DOHH2 (cell line): ENCODE measurements at regions not wholly inside any gene's neighbourhood (a gene's known extent, or its start where the extent isn't known, plus 50 kb on each side); places are given as distances from the start of the nearest gene placed in this dataset.

ENCODE experiments used
- H3F3A ChIP-seq: fragments of 200-600 bp; sonication (generic), shearing (Covaris generic); 2 replicates; pipeline ENCODE4 v1.6.0; 2016; ENCODE audit warnings: antibody characterized with exemption, mild to moderate bottlenecking; ENCODE audit not compliant: control insufficient read depth, insufficient read depth
- H3K27ac ChIP-seq: fragments of 200-600 bp; sonication (generic); 2 replicates; pipeline ENCODE4 v1.5.1; 2014; ENCODE audit warnings: low read depth, mild to moderate bottlenecking, low read length, moderate library complexity
- H3K27me3 ChIP-seq: fragments of 200-600 bp; sonication (generic); 2 replicates; pipeline ENCODE4 v1.6.1; 2014; ENCODE audit warnings: mild to moderate bottlenecking, low read length, mixed read lengths; ENCODE audit not compliant: control insufficient read depth
- H3K36me3 ChIP-seq: fragments of 200-600 bp; sonication (generic); 2 replicates; pipeline ENCODE4 v1.6.1; 2014; ENCODE audit warnings: mild to moderate bottlenecking, low read length, moderate library complexity, mixed read lengths; ENCODE audit not compliant: control insufficient read depth
- H3K4me1 ChIP-seq: fragments of 200-600 bp; sonication (generic); 2 replicates; pipeline ENCODE4 v1.6.1; 2014; ENCODE audit warnings: mild to moderate bottlenecking, low read length, mixed read lengths; ENCODE audit not compliant: control insufficient read depth
- H3K4me2 ChIP-seq: fragments of 200-600 bp; sonication (generic); 2 replicates; pipeline ENCODE4 v1.6.0; 2014; ENCODE audit warnings: mild to moderate bottlenecking, low read length, moderate library complexity
- H3K4me3 ChIP-seq: fragments of 200-600 bp; sonication (generic); 2 replicates; pipeline ENCODE4 v1.5.1; 2014; ENCODE audit warnings: mild to moderate bottlenecking, low read length, mixed read lengths
- H3K79me2 ChIP-seq: fragments of 200-600 bp; sonication (generic); 2 replicates; pipeline ENCODE4 v1.6.1; 2014; ENCODE audit warnings: mild to moderate bottlenecking, low read length, mixed read lengths; ENCODE audit not compliant: control insufficient read depth
- H3K9me2 ChIP-seq: fragments of 200-600 bp; sonication (generic); replicated peaks from 2 replicates; pipeline ENCODE4 v1.6.1; 2014; ENCODE audit warnings: mild to moderate bottlenecking, low read length, mixed read lengths; ENCODE audit not compliant: control insufficient read depth
- H3K9me3 ChIP-seq: fragments of 200-600 bp; sonication (generic); 2 replicates; pipeline ENCODE4 v1.6.1; 2014; ENCODE audit warnings: antibody characterized with exemption, low read length, mixed read lengths; ENCODE audit not compliant: control insufficient read depth, insufficient read depth
- H4K20me1 ChIP-seq: fragments of 200-600 bp; sonication (generic); 2 replicates; pipeline ENCODE4 v1.6.0; 2014; ENCODE audit warnings: low read depth, mild to moderate bottlenecking, antibody characterized with exemption, low read length, moderate library complexity; ENCODE audit not compliant: control insufficient read depth, insufficient read depth
- CTCF ChIP-seq: fragments of 200-600 bp; sonication (generic); IDR thresholded peaks from one replicate; pipeline ENCODE4 v1.5.1; 2014; ENCODE audit warnings: antibody characterized with exemption, mild to moderate bottlenecking, low read depth, low read length; ENCODE audit not compliant: poor library complexity, severe bottlenecking
- EZH2phosphoT487 ChIP-seq: fragments of 200-600 bp; sonication (generic); IDR thresholded peaks from 2 replicates; pipeline ENCODE4 v1.6.1; 2017; ENCODE audit warnings: borderline replicate concordance, mild to moderate bottlenecking, antibody characterized with exemption, low read length, moderate library complexity, mixed read lengths

- no peaks in the 10 kb centered on the region for H3F3A ChIP-seq
- no peaks in the 10 kb centered on the region for H4K20me1 ChIP-seq
- no peaks in the 10 kb centered on the region for H3K9me2 ChIP-seq
- no peak overlapping the region for H3K27ac ChIP-seq
- TF ChIP-seq CTCF: no peak
- TF ChIP-seq EZH2phosphoT487: no peak
- no peaks in the 10 kb centered on the region for H3K4me1 ChIP-seq
- H3K27me3 ChIP-seq: no peaks in the 10 kb centered on the region
- H3K36me3 ChIP-seq: no peaks in the 10 kb centered on the region
- H3K9me3 ChIP-seq: no peaks in the 10 kb centered on the region
- H3K4me2 ChIP-seq: no peak overlapping the region
- H3K4me3 ChIP-seq: no peak overlapping the region
- H3K79me2 ChIP-seq: no peaks in the 10 kb centered on the region
Measured at GRCh38 chr12:131415781-131416180, 295.1 kb upstream of the SFSWAP start.

- Histone ChIP-seq H4K20me1 (no peaks in the 10 kb centered on the region), H3K9me3 (no peaks in the 10 kb centered on the region), H3K4me3 (no peak overlapping the region), H3K9me2 (no peaks in the 10 kb centered on the region), H3K36me3 (no peaks in the 10 kb centered on the region), H3K79me2 (no peaks in the 10 kb centered on the region), H3K4me1 (no peaks in the 10 kb centered on the region), H3K4me2 (no peak overlapping the region), H3K27ac (no peak overlapping the region), H3K27me3 (no peaks in the 10 kb centered on the region), H3F3A (no peaks in the 10 kb centered on the region)
- TF ChIP-seq CTCF: no peak
- TF ChIP-seq EZH2phosphoT487: no peak
Measured at GRCh38 chr12:131418121-131418520, 292.8 kb upstream of the SFSWAP start.

GRCh38 chr12:131418884-131419283 is 292.0 kb upstream of the SFSWAP start:
- Histone ChIP-seq H3K4me3 (no peak overlapping the region), H3K4me2 (no peak overlapping the region), H3K27me3 (no peaks in the 10 kb centered on the region), H3F3A (no peaks in the 10 kb centered on the region), H3K36me3 (no peaks in the 10 kb centered on the region), H3K9me3 (no peaks in the 10 kb centered on the region), H3K27ac (no peak overlapping the region), H4K20me1 (no peaks in the 10 kb centered on the region), H3K79me2 (no peaks in the 10 kb centered on the region), H3K9me2 (no peaks in the 10 kb centered on the region), H3K4me1 (no peaks in the 10 kb centered on the region)
- TF ChIP-seq EZH2phosphoT487: no peak
- no peak for TF ChIP-seq CTCF

- Histone ChIP-seq H3K27ac (no peak overlapping the region), H3K36me3 (no peaks in the 10 kb centered on the region), H3K4me2 (no peak overlapping the region), H3K4me3 (no peak overlapping the region), H3K27me3 (no peaks in the 10 kb centered on the region), H3K9me3 (no peaks in the 10 kb centered on the region), H3K9me2 (no peaks in the 10 kb centered on the region), H4K20me1 (no peaks in the 10 kb centered on the region), H3K4me1 (no peaks in the 10 kb centered on the region), H3K79me2 (no peaks in the 10 kb centered on the region), H3F3A (no peaks in the 10 kb centered on the region)
- TF ChIP-seq EZH2phosphoT487 (no peak), CTCF (no peak)
Measured at GRCh38 chr12:131420867-131421447, 289.9 kb upstream of the SFSWAP start.
